WTC11 (cell line): ENCODE measurements at regions not wholly inside any gene's neighbourhood (a gene's known extent, or its start where the extent isn't known, plus 50 kb on each side); places are given as distances from the start of the nearest gene placed in this dataset.
A peak's percentile ranks its signal among the peaks of the same experiment; 100 is the strongest.

Experiments used
- ATAC-seq: fragments of 200-7000 bp; cut with Tn5 transposase; 2 replicates; pipeline ENCODE4 v1.10.0; 2021; ENCODE audit warnings: mild to moderate bottlenecking, moderate library complexity
- CTCF ChIA-PET: fragments of 300-600 bp; sonication (Branson Sonifier 250); formaldehyde crosslinking; loops from one replicate; lab custom pipeline; 2021; ENCODE audit warnings: antibody characterized with exemption; lab: Charles Lee
- POLR2A ChIA-PET: fragments of 350-600 bp; sonication (Branson Sonifier 250); formaldehyde crosslinking; loops from one replicate; lab custom pipeline; 2021; ENCODE audit warnings: antibody characterized with exemption; lab: Charles Lee
- DNase-seq: peaks from one replicate; pipeline ENCODE4 v3.0.0; 2021; ENCODE audit warnings: low spot score
- H3K27ac Mint-ChIP-seq: 2 replicates; pipeline ENCODE4 v1.8.0; 2021; ENCODE audit warnings: mixed read lengths
- H3K27me3 Mint-ChIP-seq: 2 replicates; pipeline ENCODE4 v1.8.0; 2021; ENCODE audit warnings: low read depth, mild to moderate bottlenecking, moderate library complexity, mixed read lengths
- H3K36me3 Mint-ChIP-seq: 2 replicates; pipeline ENCODE4 v1.8.0; 2021; ENCODE audit warnings: mixed read lengths
- H3K4me1 Mint-ChIP-seq: 2 replicates; pipeline ENCODE4 v1.8.0; 2022; ENCODE audit warnings: mixed read lengths
- H3K4me3 Mint-ChIP-seq: 2 replicates; pipeline ENCODE4 v1.8.0; 2021; ENCODE audit warnings: mild to moderate bottlenecking, moderate library complexity, mixed read lengths
- H3K9me3 Mint-ChIP-seq: 2 replicates; pipeline ENCODE4 v1.8.0; 2021; ENCODE audit warnings: mixed read lengths
- CREB1 ChIP-seq: sonication (generic); formaldehyde crosslinking; IDR thresholded peaks from 2 replicates; pipeline ENCODE4 v1.8.0; 2023; ENCODE audit warnings: mild to moderate bottlenecking, missing genetic modification reagents
- CREM ChIP-seq: sonication (generic); formaldehyde crosslinking; IDR thresholded peaks from 2 replicates; pipeline ENCODE4 v1.8.1; 2022; ENCODE audit warnings: mild to moderate bottlenecking, missing genetic modification reagents, moderate library complexity
- EMX1 ChIP-seq: fragments of 250-450 bp; sonication (Bioruptor Pico); IDR thresholded peaks from 2 replicates; pipeline ENCODE4 v1.8.0; 2021; ENCODE audit warnings: mild to moderate bottlenecking
- FOXK1 ChIP-seq: sonication (generic); formaldehyde crosslinking; IDR thresholded peaks from 2 replicates; pipeline ENCODE4 v1.8.0; 2022; ENCODE audit warnings: mild to moderate bottlenecking, moderate library complexity, missing genetic modification reagents
- FOXP1 ChIP-seq: sonication (generic); formaldehyde crosslinking; IDR thresholded peaks from 2 replicates; pipeline ENCODE4 v1.8.0; 2022; ENCODE audit warnings: missing genetic modification reagents, mild to moderate bottlenecking, moderate library complexity, borderline replicate concordance
- HMGA2 ChIP-seq: fragments of 250-450 bp; sonication (Bioruptor Pico); IDR thresholded peaks from 2 replicates; pipeline ENCODE4 v1.4.0; 2021; ENCODE audit warnings: mild to moderate bottlenecking, moderate library complexity
- NR2C2 ChIP-seq: sonication (generic); formaldehyde crosslinking; IDR thresholded peaks from 2 replicates; pipeline ENCODE4 v1.8.0; 2022; ENCODE audit warnings: mild to moderate bottlenecking, missing genetic modification reagents
- NR3C1 ChIP-seq: sonication (generic); formaldehyde crosslinking; conservative IDR thresholded peaks from 2 replicates; pipeline ENCODE4 v1.8.1; 2023; ENCODE audit warnings: low read depth, mild to moderate bottlenecking, missing genetic modification reagents
- OVOL2 ChIP-seq: fragments of 250-450 bp; sonication (Bioruptor Pico); IDR thresholded peaks from 2 replicates; pipeline ENCODE4 v1.9.0; 2021; ENCODE audit warnings: mild to moderate bottlenecking, borderline replicate concordance
- PRRX2 ChIP-seq: fragments of 250-450 bp; sonication (Bioruptor Pico); IDR thresholded peaks from 2 replicates; pipeline ENCODE4 v1.8.0; 2021; ENCODE audit warnings: mild to moderate bottlenecking
- SOX15 ChIP-seq: fragments of 250-450 bp; sonication (Bioruptor Pico); IDR thresholded peaks from 2 replicates; pipeline ENCODE4 v1.9.0; 2021; ENCODE audit warnings: mild to moderate bottlenecking
- TCF7 ChIP-seq: sonication (generic); formaldehyde crosslinking; IDR thresholded peaks from 2 replicates; pipeline ENCODE4 v1.8.0; 2022; ENCODE audit warnings: mild to moderate bottlenecking, low read depth, missing genetic modification reagents, moderate library complexity
- TEAD4 ChIP-seq: sonication (generic); formaldehyde crosslinking; IDR thresholded peaks from 2 replicates; pipeline ENCODE4 v1.8.0; 2022; ENCODE audit warnings: mild to moderate bottlenecking, missing genetic modification reagents
- ZNF232 ChIP-seq: sonication (generic); formaldehyde crosslinking; IDR thresholded peaks from 2 replicates; pipeline ENCODE4 v1.8.0; 2022; ENCODE audit warnings: mild to moderate bottlenecking, missing genetic modification reagents
- ZNF263 ChIP-seq: sonication (generic); formaldehyde crosslinking; IDR thresholded peaks from 2 replicates; pipeline ENCODE4 v1.8.1; 2022; ENCODE audit warnings: low read depth, mild to moderate bottlenecking, moderate library complexity, missing genetic modification reagents
- ZNF396 ChIP-seq: fragments of 250-450 bp; sonication (Bioruptor Pico); IDR thresholded peaks from 2 replicates; pipeline ENCODE4 v1.8.0; 2021; ENCODE audit warnings: mild to moderate bottlenecking, moderate library complexity, borderline replicate concordance
- ZNF416 ChIP-seq: fragments of 250-450 bp; sonication (Bioruptor Pico); IDR thresholded peaks from 2 replicates; pipeline ENCODE4 v1.9.0; 2021; ENCODE audit warnings: mild to moderate bottlenecking, inconsistent platforms
- TF ChIP-seq, protein P1 (sequence below): fragments of 250-450 bp; sonication (Bioruptor Pico); conservative IDR thresholded peaks from 2 replicates; pipeline ENCODE4 v1.9.0; 2021; ENCODE audit warnings: mild to moderate bottlenecking
- TF ChIP-seq, protein P2 (sequence below): sonication (generic); formaldehyde crosslinking; IDR thresholded peaks from 2 replicates; pipeline ENCODE4 v1.8.1; 2023; ENCODE audit warnings: mild to moderate bottlenecking, missing genetic modification reagents, moderate library complexity
- TF ChIP-seq, protein P3 (sequence below): sonication (generic); formaldehyde crosslinking; IDR thresholded peaks from 2 replicates; pipeline ENCODE4 v1.8.0; 2023; ENCODE audit warnings: missing genetic modification reagents
- TF ChIP-seq, protein P4 (sequence below): sonication (generic); formaldehyde crosslinking; IDR thresholded peaks from 2 replicates; pipeline ENCODE4 v1.8.1; 2023; ENCODE audit warnings: mild to moderate bottlenecking, missing genetic modification reagents
- TF ChIP-seq, protein P5 (sequence below): sonication (generic); formaldehyde crosslinking; IDR thresholded peaks from 2 replicates; pipeline ENCODE4 v1.8.0; 2022; ENCODE audit warnings: mild to moderate bottlenecking, missing genetic modification reagents
- TF ChIP-seq, protein P6 (sequence below): fragments of 250-450 bp; sonication (Bioruptor Pico); IDR thresholded peaks from 2 replicates; pipeline ENCODE4 v1.9.0; 2021; ENCODE audit warnings: mild to moderate bottlenecking, borderline replicate concordance

DNA sequence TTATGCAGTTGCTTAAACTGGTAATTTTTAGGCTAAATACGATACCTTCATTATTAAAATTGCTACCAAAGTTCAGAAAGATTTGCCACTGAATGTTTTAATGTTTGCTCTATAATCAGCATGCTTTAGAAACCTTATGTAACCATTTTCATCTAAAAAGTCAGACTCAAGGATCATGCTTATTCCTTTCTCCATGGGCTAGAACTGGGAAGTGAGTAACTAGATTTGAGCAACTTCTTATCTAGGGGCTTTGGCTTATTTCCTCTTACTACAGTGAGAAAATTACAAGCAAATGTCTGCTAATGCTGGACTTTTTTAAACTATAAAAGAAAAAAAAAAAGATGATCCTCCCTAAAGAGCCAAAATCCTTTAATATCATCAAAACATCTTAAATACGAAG, 215.9 kb downstream of the CRPPA start:
- H3K27ac Mint-ChIP-seq: no peak overlapping the region
- CTCF ChIA-PET: no interaction called here
- no peak overlapping the region for H3K4me3 Mint-ChIP-seq
- no peaks in the 10 kb centered on the region for H3K27me3 Mint-ChIP-seq
- H3K9me3 Mint-ChIP-seq: no peaks in the 10 kb centered on the region
- ATAC-seq (no peak), DNase-seq (no peak)
- TF ChIP-seq TCF7: no peak
- peaks cover 16% of the 10 kb centered on the region for H3K4me1 Mint-ChIP-seq
- no peaks in the 10 kb centered on the region for H3K36me3 Mint-ChIP-seq
- POLR2A ChIA-PET: no interaction called here

DNA sequence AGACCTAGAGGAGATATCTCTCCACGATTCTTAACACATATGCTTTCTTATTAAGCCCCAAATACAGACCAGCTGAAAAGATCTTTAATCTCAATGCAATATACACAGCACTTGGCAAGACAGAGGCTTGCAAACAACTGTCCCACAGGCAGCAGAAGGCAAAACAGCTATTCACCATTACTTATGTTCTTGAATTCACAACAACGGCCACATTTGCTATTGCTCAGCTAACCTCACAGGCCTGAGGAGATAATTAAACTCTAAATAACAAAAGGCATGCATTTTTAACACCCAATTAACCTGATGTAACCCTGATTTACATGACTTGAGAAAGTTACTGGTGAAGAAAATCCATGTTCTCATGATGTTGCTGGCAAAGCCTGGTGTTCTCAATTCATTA, 216.4 kb downstream of the CRPPA start:
- no peaks in the 10 kb centered on the region for H3K36me3 Mint-ChIP-seq
- no peaks in the 10 kb centered on the region for H3K27me3 Mint-ChIP-seq
- CTCF ChIA-PET: no interaction called here
- POLR2A ChIA-PET: no interaction called here
- H3K9me3 Mint-ChIP-seq: no peaks in the 10 kb centered on the region
- ATAC-seq (peak; percentile 75), DNase-seq (no peak)
- H3K4me1 Mint-ChIP-seq: peaks cover 16% of the 10 kb centered on the region
- H3K27ac Mint-ChIP-seq: no peak overlapping the region
- TF ChIP-seq OVOL2 (no peak), ZNF416 (CRISPR knock-in tag) (no peak), ZNF396 (CRISPR knock-in tag) (no peak), CREM (CRISPR knock-in tag) (no peak), EMX1 (CRISPR knock-in tag) (no peak), FOXP1 (CRISPR knock-in tag) (no peak), FOXK1 (no peak), ZNF263 (CRISPR knock-in tag) (no peak), SOX15 (no peak), CREB1 (no peak), NR2C2 (CRISPR knock-in tag) (no peak), PRRX2 (CRISPR knock-in tag) (no peak)
- TF ChIP-seq, protein P1, sequence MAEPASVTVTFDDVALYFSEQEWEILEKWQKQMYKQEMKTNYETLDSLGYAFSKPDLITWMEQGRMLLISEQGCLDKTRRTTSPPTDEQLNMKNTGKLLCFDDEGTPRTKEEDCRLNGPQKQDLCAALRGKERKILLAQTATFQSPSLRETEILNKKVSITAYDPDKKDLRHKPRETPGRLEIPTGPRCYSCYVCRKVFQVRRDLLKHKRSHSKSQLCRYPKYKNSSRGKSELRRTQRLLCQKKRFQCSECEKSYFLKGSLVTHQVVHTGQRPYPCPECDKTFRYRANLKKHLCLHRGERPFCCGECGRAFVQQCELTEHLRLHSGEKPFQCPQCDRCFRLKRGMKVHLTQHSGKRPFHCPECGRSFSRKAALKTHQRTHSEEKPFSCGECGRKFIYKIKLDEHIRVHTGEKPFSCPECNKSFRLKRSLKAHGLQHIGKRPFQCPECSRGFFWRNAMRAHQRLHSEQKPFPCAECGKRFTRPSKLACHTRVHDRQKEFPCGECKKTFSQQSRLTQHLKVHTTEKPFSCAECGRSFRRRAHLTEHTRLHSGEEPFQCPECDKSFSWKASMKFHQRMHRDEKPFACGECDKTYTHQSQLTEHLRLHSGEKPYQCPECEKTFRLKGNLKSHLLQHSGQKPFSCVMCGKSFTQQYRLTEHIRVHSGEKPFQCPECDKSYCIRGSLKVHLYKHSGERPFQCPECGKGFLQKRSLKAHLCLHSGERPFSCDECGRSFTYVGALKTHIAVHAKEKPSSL (CRISPR knock-in tag): no peak
- TF ChIP-seq, protein P2, sequence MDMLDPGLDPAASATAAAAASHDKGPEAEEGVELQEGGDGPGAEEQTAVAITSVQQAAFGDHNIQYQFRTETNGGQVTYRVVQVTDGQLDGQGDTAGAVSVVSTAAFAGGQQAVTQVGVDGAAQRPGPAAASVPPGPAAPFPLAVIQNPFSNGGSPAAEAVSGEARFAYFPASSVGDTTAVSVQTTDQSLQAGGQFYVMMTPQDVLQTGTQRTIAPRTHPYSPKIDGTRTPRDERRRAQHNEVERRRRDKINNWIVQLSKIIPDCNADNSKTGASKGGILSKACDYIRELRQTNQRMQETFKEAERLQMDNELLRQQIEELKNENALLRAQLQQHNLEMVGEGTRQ (CRISPR knock-in tag): no peak
- TF ChIP-seq, protein P3, sequence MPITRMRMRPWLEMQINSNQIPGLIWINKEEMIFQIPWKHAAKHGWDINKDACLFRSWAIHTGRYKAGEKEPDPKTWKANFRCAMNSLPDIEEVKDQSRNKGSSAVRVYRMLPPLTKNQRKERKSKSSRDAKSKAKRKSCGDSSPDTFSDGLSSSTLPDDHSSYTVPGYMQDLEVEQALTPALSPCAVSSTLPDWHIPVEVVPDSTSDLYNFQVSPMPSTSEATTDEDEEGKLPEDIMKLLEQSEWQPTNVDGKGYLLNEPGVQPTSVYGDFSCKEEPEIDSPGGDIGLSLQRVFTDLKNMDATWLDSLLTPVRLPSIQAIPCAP (CRISPR knock-in tag): no peak
- TF ChIP-seq, protein P4, sequence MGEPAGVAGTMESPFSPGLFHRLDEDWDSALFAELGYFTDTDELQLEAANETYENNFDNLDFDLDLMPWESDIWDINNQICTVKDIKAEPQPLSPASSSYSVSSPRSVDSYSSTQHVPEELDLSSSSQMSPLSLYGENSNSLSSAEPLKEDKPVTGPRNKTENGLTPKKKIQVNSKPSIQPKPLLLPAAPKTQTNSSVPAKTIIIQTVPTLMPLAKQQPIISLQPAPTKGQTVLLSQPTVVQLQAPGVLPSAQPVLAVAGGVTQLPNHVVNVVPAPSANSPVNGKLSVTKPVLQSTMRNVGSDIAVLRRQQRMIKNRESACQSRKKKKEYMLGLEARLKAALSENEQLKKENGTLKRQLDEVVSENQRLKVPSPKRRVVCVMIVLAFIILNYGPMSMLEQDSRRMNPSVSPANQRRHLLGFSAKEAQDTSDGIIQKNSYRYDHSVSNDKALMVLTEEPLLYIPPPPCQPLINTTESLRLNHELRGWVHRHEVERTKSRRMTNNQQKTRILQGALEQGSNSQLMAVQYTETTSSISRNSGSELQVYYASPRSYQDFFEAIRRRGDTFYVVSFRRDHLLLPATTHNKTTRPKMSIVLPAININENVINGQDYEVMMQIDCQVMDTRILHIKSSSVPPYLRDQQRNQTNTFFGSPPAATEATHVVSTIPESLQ (CRISPR knock-in tag): no peak
- H3K4me3 Mint-ChIP-seq: no peak overlapping the region

DNA sequence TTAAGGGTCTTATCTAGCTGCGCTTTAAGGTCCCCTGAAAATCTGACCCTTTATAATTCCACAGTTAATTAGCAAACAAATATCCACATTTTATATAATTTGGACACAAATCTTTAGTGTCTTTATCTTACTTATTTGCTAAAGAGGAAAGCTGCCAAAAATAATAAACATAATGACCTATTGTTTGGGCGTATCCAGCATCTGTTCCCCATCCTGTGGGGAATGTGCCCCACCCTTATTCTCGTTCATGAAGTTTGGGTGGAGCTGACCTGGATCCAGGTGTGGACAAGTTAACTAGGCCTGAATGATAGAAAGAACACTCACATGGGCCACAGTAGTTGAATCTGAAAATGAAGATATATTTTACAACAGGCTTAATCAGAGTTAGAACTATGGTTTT, 218.3 kb downstream of the CRPPA start:
- no peak overlapping the region for H3K4me3 Mint-ChIP-seq
- CTCF ChIA-PET: no interaction called here
- H3K4me1 Mint-ChIP-seq: peaks cover 24% of the 10 kb centered on the region
- H3K36me3 Mint-ChIP-seq: no peaks in the 10 kb centered on the region
- H3K27me3 Mint-ChIP-seq: no peaks in the 10 kb centered on the region
- no peaks in the 10 kb centered on the region for H3K9me3 Mint-ChIP-seq
- H3K27ac Mint-ChIP-seq: no peak overlapping the region
- POLR2A ChIA-PET: no interaction called here
- ATAC-seq (no peak), DNase-seq (no peak)
- TF ChIP-seq ZNF232 (CRISPR knock-in tag) (no peak), NR3C1 (CRISPR knock-in tag) (no peak), HMGA2 (CRISPR knock-in tag) (no peak), TEAD4 (CRISPR knock-in tag) (no peak)
- TF ChIP-seq, protein P5, sequence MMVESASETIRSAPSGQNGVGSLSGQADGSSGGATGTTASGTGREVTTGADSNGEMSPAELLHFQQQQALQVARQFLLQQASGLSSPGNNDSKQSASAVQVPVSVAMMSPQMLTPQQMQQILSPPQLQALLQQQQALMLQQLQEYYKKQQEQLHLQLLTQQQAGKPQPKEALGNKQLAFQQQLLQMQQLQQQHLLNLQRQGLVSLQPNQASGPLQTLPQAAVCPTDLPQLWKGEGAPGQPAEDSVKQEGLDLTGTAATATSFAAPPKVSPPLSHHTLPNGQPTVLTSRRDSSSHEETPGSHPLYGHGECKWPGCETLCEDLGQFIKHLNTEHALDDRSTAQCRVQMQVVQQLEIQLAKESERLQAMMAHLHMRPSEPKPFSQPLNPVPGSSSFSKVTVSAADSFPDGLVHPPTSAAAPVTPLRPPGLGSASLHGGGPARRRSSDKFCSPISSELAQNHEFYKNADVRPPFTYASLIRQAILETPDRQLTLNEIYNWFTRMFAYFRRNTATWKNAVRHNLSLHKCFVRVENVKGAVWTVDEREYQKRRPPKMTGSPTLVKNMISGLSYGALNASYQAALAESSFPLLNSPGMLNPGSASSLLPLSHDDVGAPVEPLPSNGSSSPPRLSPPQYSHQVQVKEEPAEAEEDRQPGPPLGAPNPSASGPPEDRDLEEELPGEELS (CRISPR knock-in tag): no peak
- TF ChIP-seq, protein P6, sequence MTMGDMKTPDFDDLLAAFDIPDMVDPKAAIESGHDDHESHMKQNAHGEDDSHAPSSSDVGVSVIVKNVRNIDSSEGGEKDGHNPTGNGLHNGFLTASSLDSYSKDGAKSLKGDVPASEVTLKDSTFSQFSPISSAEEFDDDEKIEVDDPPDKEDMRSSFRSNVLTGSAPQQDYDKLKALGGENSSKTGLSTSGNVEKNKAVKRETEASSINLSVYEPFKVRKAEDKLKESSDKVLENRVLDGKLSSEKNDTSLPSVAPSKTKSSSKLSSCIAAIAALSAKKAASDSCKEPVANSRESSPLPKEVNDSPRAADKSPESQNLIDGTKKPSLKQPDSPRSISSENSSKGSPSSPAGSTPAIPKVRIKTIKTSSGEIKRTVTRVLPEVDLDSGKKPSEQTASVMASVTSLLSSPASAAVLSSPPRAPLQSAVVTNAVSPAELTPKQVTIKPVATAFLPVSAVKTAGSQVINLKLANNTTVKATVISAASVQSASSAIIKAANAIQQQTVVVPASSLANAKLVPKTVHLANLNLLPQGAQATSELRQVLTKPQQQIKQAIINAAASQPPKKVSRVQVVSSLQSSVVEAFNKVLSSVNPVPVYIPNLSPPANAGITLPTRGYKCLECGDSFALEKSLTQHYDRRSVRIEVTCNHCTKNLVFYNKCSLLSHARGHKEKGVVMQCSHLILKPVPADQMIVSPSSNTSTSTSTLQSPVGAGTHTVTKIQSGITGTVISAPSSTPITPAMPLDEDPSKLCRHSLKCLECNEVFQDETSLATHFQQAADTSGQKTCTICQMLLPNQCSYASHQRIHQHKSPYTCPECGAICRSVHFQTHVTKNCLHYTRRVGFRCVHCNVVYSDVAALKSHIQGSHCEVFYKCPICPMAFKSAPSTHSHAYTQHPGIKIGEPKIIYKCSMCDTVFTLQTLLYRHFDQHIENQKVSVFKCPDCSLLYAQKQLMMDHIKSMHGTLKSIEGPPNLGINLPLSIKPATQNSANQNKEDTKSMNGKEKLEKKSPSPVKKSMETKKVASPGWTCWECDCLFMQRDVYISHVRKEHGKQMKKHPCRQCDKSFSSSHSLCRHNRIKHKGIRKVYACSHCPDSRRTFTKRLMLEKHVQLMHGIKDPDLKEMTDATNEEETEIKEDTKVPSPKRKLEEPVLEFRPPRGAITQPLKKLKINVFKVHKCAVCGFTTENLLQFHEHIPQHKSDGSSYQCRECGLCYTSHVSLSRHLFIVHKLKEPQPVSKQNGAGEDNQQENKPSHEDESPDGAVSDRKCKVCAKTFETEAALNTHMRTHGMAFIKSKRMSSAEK (CRISPR knock-in tag): no peak
